ENCODE measurements at regions not wholly inside any gene's neighbourhood (a gene's known extent, or its start where the extent isn't known, plus 50 kb on each side); places are given as distances from the start of the nearest gene placed in this dataset.
A peak's percentile ranks its signal among the peaks of the same experiment; 100 is the strongest.
"Not testable (repeated sequence)": the region's sequence is repeated elsewhere in the genome, so short reads cannot be mapped to it uniquely, and the experiment has no call there.

GRCh38 chr4:138398322-138398721 lies 156.2 kb upstream of the SLC7A11 start:
- H3K27me3 Mint-ChIP-seq = no peaks in the 10 kb centered on the region
- no peak overlapping the region for H3K4me3 Mint-ChIP-seq
- intact Hi-C loops (cut with micrococcal nuclease) = loop anchor here (2.0 to 5.0 kb wide), 2 partner anchors 156 to 211 kb away; partner anchors contain the start of gene SLC7A11
- peaks cover 9% of the 10 kb centered on the region for H3K9me3 Mint-ChIP-seq
- peak overlapping the region; percentile 86 for H3K27ac Mint-ChIP-seq
- peaks cover 8% of the 10 kb centered on the region for H3K36me3 Mint-ChIP-seq (ENCODE audit: low read depth)
- H3K4me1 Mint-ChIP-seq (ENCODE audit: low read depth) = peaks cover 51% of the 10 kb centered on the region

- no peak overlapping the region for H3K4me3 Mint-ChIP-seq
- H3K27me3 Mint-ChIP-seq = no peaks in the 10 kb centered on the region
- intact Hi-C loops (cut with micrococcal nuclease) = loop anchor here (2.0 kb wide), 1 partner anchor 13 kb away; no protein-coding TSS in a partner anchor
- peaks cover 3% of the 10 kb centered on the region for H3K9me3 Mint-ChIP-seq
- no peaks in the 10 kb centered on the region for H3K36me3 Mint-ChIP-seq (ENCODE audit: low read depth)
- H3K4me1 Mint-ChIP-seq (ENCODE audit: low read depth) = peaks cover 52% of the 10 kb centered on the region
- no peak overlapping the region for H3K27ac Mint-ChIP-seq
Measured at GRCh38 chr4:138393886-138394610, 151.9 kb upstream of the SLC7A11 start.

- intact Hi-C loops (cut with micrococcal nuclease) = loop anchor here (2.0 kb wide), 1 partner anchor 14 kb away; no protein-coding TSS in a partner anchor
- H3K27ac Mint-ChIP-seq = peak overlapping the region; percentile 88
- peak overlapping the region; percentile 7 for H3K4me3 Mint-ChIP-seq
- peaks cover 44% of the 10 kb centered on the region for H3K4me1 Mint-ChIP-seq (ENCODE audit: low read depth)
- peaks cover 8% of the 10 kb centered on the region for H3K9me3 Mint-ChIP-seq
- no peaks in the 10 kb centered on the region for H3K27me3 Mint-ChIP-seq
- H3K36me3 Mint-ChIP-seq (ENCODE audit: low read depth) = no peaks in the 10 kb centered on the region
Measured at GRCh38 chr4:138392751-138393308, 150.7 kb upstream of the SLC7A11 start.

GRCh38 chr4:138389976-138390685 lies 148.0 kb upstream of the SLC7A11 start:
- no peak overlapping the region for H3K4me3 Mint-ChIP-seq
- peaks cover 28% of the 10 kb centered on the region for H3K4me1 Mint-ChIP-seq (ENCODE audit: low read depth)
- no peaks in the 10 kb centered on the region for H3K27me3 Mint-ChIP-seq
- no peaks in the 10 kb centered on the region for H3K36me3 Mint-ChIP-seq (ENCODE audit: low read depth)
- intact Hi-C loops (cut with micrococcal nuclease) = no loop called here
- peak overlapping the region; percentile 57 for H3K27ac Mint-ChIP-seq
- H3K9me3 Mint-ChIP-seq = peaks cover 8% of the 10 kb centered on the region

- Mint-ChIP-seq H3K27ac (no peak overlapping the region), H3K4me1 (ENCODE audit: low read depth) (no peaks in the 10 kb centered on the region), H3K27me3 (no peaks in the 10 kb centered on the region), H3K9me3 (peaks cover 47% of the 10 kb centered on the region), H3K4me3 (no peak overlapping the region), H3K36me3 (ENCODE audit: low read depth) (peaks cover 18% of the 10 kb centered on the region)
- intact Hi-C loops (cut with micrococcal nuclease) = no loop called here
Measured at GRCh38 chr4:138374947-138375346, 132.8 kb upstream of the SLC7A11 start.

- Mint-ChIP-seq H3K9me3 (peaks cover 18% of the 10 kb centered on the region), H3K4me1 (ENCODE audit: low read depth) (peaks cover 12% of the 10 kb centered on the region), H3K4me3 (no peak overlapping the region), H3K27ac (no peak overlapping the region), H3K27me3 (no peaks in the 10 kb centered on the region), H3K36me3 (ENCODE audit: low read depth) (no peaks in the 10 kb centered on the region)
- intact Hi-C loops (cut with micrococcal nuclease) = no loop called here
Measured at GRCh38 chr4:138367942-138368341, 125.8 kb upstream of the SLC7A11 start.

GRCh38 chr4:138352446-138352845 lies 110.3 kb upstream of the SLC7A11 start:
- H3K36me3 Mint-ChIP-seq (ENCODE audit: low read depth); H3K4me1 Mint-ChIP-seq (ENCODE audit: low read depth); H3K27ac Mint-ChIP-seq; intact Hi-C loops (cut with micrococcal nuclease); H3K4me3 Mint-ChIP-seq; H3K27me3 Mint-ChIP-seq: not testable (repeated sequence)
- H3K9me3 Mint-ChIP-seq = peaks cover 29% of the 10 kb centered on the region

GRCh38 chr4:138348055-138348454 lies 105.9 kb upstream of the SLC7A11 start:
- Mint-ChIP-seq H3K36me3 (ENCODE audit: low read depth) (no peaks in the 10 kb centered on the region), H3K9me3 (no peaks in the 10 kb centered on the region), H3K27ac (no peak overlapping the region), H3K4me1 (ENCODE audit: low read depth) (peaks cover 27% of the 10 kb centered on the region), H3K4me3 (no peak overlapping the region), H3K27me3 (no peaks in the 10 kb centered on the region)
- intact Hi-C loops (cut with micrococcal nuclease) = no loop called here

GRCh38 chr4:138347561-138347960 lies 105.4 kb upstream of the SLC7A11 start:
- no peaks in the 10 kb centered on the region for H3K9me3 Mint-ChIP-seq
- H3K27ac Mint-ChIP-seq = no peak overlapping the region
- peaks cover 30% of the 10 kb centered on the region for H3K4me1 Mint-ChIP-seq (ENCODE audit: low read depth)

GRCh38 chr4:138344851-138345250 lies 102.7 kb upstream of the SLC7A11 start:
- no peaks in the 10 kb centered on the region for H3K36me3 Mint-ChIP-seq (ENCODE audit: low read depth)
- no peak overlapping the region for H3K27ac Mint-ChIP-seq
- no peaks in the 10 kb centered on the region for H3K9me3 Mint-ChIP-seq
- H3K27me3 Mint-ChIP-seq = no peaks in the 10 kb centered on the region
- H3K4me3 Mint-ChIP-seq = no peak overlapping the region
- intact Hi-C loops (cut with micrococcal nuclease) = no loop called here
- H3K4me1 Mint-ChIP-seq (ENCODE audit: low read depth) = peaks cover 36% of the 10 kb centered on the region

More at GRCh38 chr4:138347561-138347960, 105.4 kb upstream of the SLC7A11 start:
- Mint-ChIP-seq H3K4me3 (no peak overlapping the region), H3K36me3 (ENCODE audit: low read depth) (no peaks in the 10 kb centered on the region), H3K27me3 (no peaks in the 10 kb centered on the region)
- intact Hi-C loops (cut with micrococcal nuclease) = no loop called here

- Mint-ChIP-seq H3K9me3 (no peaks in the 10 kb centered on the region), H3K27me3 (no peaks in the 10 kb centered on the region), H3K27ac (peak overlapping the region; percentile 55), H3K4me3 (no peak overlapping the region), H3K4me1 (ENCODE audit: low read depth) (peaks cover 36% of the 10 kb centered on the region), H3K36me3 (ENCODE audit: low read depth) (no peaks in the 10 kb centered on the region)
- intact Hi-C loops (cut with micrococcal nuclease) = no loop called here
Measured at GRCh38 chr4:138344054-138344453, 101.9 kb upstream of the SLC7A11 start.

GRCh38 chr4:138341739-138342415 lies 99.7 kb upstream of the SLC7A11 start:
- no peak overlapping the region for H3K4me3 Mint-ChIP-seq
- intact Hi-C loops (cut with micrococcal nuclease) = no loop called here
- H3K36me3 Mint-ChIP-seq (ENCODE audit: low read depth) = no peaks in the 10 kb centered on the region

GRCh38 chr4:138338840-138339239 lies 96.7 kb upstream of the SLC7A11 start:
- Mint-ChIP-seq H3K27ac (no peak overlapping the region), H3K9me3 (peaks cover 4% of the 10 kb centered on the region), H3K27me3 (no peaks in the 10 kb centered on the region), H3K4me3 (no peak overlapping the region), H3K4me1 (ENCODE audit: low read depth) (peaks cover 22% of the 10 kb centered on the region), H3K36me3 (ENCODE audit: low read depth) (no peaks in the 10 kb centered on the region)
- intact Hi-C loops (cut with micrococcal nuclease) = no loop called here

More at GRCh38 chr4:138341739-138342415, 99.7 kb upstream of the SLC7A11 start:
- no peaks in the 10 kb centered on the region for H3K27me3 Mint-ChIP-seq
- no peak overlapping the region for H3K27ac Mint-ChIP-seq
- H3K9me3 Mint-ChIP-seq = no peaks in the 10 kb centered on the region
- H3K4me1 Mint-ChIP-seq (ENCODE audit: low read depth) = peaks cover 29% of the 10 kb centered on the region

GRCh38 chr4:138338222-138338621 lies 96.1 kb upstream of the SLC7A11 start:
- Mint-ChIP-seq H3K9me3 (peaks cover 10% of the 10 kb centered on the region), H3K4me1 (ENCODE audit: low read depth) (peaks cover 16% of the 10 kb centered on the region)
- intact Hi-C loops (cut with micrococcal nuclease); H3K27me3 Mint-ChIP-seq; H3K27ac Mint-ChIP-seq; H3K4me3 Mint-ChIP-seq; H3K36me3 Mint-ChIP-seq (ENCODE audit: low read depth): not testable (repeated sequence)

All from dendritic cell treated with granulocyte-macrophage colony-stimulating factor and Interleukin-4, amounts not matched to agents 40 ng/mL and 50 ng/mL, for 4 days (primary cell).